Glutamatergic neuron (in vitro differentiated cells): ENCODE measurements at regions not wholly inside any gene's neighbourhood (a gene's known extent, or its start where the extent isn't known, plus 50 kb on each side); places are given as distances from the start of the nearest gene placed in this dataset.

Experiments
- DNase-seq: peaks from one replicate; pipeline ENCODE4 v3.0.0; 2022
- H3K27ac Mint-ChIP-seq: one replicate; pipeline ENCODE4 v1.8.0; 2020; ENCODE audit warnings: mild to moderate bottlenecking, mixed read lengths, inconsistent platforms; ENCODE audit not compliant: unreplicated experiment
- H3K27me3 Mint-ChIP-seq: one replicate; pipeline ENCODE4 v1.8.0; 2020; ENCODE audit warnings: mild to moderate bottlenecking, moderate library complexity, mixed read lengths, inconsistent platforms; ENCODE audit not compliant: unreplicated experiment
- H3K36me3 Mint-ChIP-seq: one replicate; pipeline ENCODE4 v1.8.0; 2020; ENCODE audit warnings: mild to moderate bottlenecking, mixed read lengths, inconsistent platforms; ENCODE audit not compliant: unreplicated experiment
- H3K4me1 Mint-ChIP-seq: one replicate; pipeline ENCODE4 v1.8.0; 2020; ENCODE audit warnings: mild to moderate bottlenecking, low read depth, mixed read lengths, inconsistent platforms; ENCODE audit not compliant: unreplicated experiment
- H3K4me3 Mint-ChIP-seq: one replicate; pipeline ENCODE4 v1.8.0; 2020; ENCODE audit warnings: mild to moderate bottlenecking, mixed read lengths, inconsistent platforms; ENCODE audit not compliant: unreplicated experiment
- H3K9me3 Mint-ChIP-seq: one replicate; pipeline ENCODE4 v1.8.0; 2020; ENCODE audit warnings: mild to moderate bottlenecking, moderate library complexity, mixed read lengths, inconsistent platforms; ENCODE audit not compliant: unreplicated experiment
- TF ChIP-seq, protein P1 (sequence below): fragments of 200-600 bp; sonication (generic); IDR thresholded peaks from one replicate; pipeline ENCODE4 v1.5.0; 2021; ENCODE audit not compliant: partially characterized antibody, unreplicated experiment

DNA sequence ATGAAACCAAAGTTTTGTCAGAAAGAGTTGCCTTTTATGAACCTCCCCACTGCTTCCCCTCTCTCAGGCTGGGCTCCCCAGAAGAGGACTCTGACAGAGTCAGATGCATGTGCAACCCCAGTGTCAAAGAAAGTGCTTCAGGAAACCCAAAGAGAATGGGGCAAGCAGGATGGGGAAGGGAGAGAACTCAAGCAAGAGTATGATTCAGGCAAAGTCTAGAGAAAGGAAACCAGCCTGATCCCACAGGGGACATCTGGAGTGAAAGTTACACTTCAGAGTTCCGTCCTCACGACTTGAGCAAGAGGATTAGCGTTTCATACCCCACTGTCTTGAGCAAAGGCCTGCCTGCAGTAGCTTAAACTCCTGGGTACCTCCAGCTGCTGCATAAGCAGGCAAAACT, 51.8 kb upstream of the EPC2 start:
- Mint-ChIP-seq H3K9me3 (peaks cover 2% of the 10 kb centered on the region), H3K36me3 (no peaks in the 10 kb centered on the region), H3K27ac (no peak overlapping the region), H3K4me1 (no peaks in the 10 kb centered on the region), H3K27me3 (no peaks in the 10 kb centered on the region), H3K4me3 (no peak overlapping the region)
- DNase-seq = no peak
- TF ChIP-seq, protein P1, sequence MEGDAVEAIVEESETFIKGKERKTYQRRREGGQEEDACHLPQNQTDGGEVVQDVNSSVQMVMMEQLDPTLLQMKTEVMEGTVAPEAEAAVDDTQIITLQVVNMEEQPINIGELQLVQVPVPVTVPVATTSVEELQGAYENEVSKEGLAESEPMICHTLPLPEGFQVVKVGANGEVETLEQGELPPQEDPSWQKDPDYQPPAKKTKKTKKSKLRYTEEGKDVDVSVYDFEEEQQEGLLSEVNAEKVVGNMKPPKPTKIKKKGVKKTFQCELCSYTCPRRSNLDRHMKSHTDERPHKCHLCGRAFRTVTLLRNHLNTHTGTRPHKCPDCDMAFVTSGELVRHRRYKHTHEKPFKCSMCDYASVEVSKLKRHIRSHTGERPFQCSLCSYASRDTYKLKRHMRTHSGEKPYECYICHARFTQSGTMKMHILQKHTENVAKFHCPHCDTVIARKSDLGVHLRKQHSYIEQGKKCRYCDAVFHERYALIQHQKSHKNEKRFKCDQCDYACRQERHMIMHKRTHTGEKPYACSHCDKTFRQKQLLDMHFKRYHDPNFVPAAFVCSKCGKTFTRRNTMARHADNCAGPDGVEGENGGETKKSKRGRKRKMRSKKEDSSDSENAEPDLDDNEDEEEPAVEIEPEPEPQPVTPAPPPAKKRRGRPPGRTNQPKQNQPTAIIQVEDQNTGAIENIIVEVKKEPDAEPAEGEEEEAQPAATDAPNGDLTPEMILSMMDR = no peak

- H3K27ac Mint-ChIP-seq = no peak overlapping the region
- DNase-seq = no peak
- H3K27me3 Mint-ChIP-seq = no peaks in the 10 kb centered on the region
- no peak overlapping the region for H3K4me3 Mint-ChIP-seq
- peaks cover 2% of the 10 kb centered on the region for H3K9me3 Mint-ChIP-seq
- no peaks in the 10 kb centered on the region for H3K36me3 Mint-ChIP-seq
- TF ChIP-seq, protein P1 = no peak
- no peaks in the 10 kb centered on the region for H3K4me1 Mint-ChIP-seq
These were observed 51.1 kb upstream of the EPC2 start for GRCh38 chr2:148593421-148593820.

DNA sequence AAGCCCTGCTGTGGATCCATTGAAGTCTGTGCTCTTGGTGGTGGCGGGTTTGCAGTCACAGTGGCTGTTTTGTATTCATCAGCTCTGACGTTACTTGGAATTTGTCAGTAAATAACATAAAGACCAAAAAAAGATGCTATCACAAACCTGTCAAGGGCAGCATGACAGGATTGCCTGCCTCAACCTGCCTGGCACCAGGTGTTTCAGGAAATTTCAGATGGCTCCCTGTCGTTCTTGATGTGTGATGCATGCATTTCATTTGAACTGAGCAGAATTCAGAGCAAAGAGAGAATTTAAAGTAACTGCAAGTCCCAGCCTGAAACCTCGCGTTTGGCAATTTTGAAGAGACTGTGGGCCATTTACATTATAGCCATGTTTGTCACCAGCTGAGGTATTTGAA, 50.3 kb upstream of the EPC2 start:
- Mint-ChIP-seq H3K4me3 (no peak overlapping the region), H3K27ac (no peak overlapping the region), H3K4me1 (no peaks in the 10 kb centered on the region), H3K27me3 (peaks cover under 1% of the 10 kb centered on the region), H3K9me3 (peaks cover 2% of the 10 kb centered on the region), H3K36me3 (no peaks in the 10 kb centered on the region)
- TF ChIP-seq, protein P1 = no peak
- no peak for DNase-seq
